ENCODE measurements at regions not wholly inside any gene's neighbourhood (a gene's known extent, or its start where the extent isn't known, plus 50 kb on each side); places are given as distances from the start of the nearest gene placed in this dataset.

DNA sequence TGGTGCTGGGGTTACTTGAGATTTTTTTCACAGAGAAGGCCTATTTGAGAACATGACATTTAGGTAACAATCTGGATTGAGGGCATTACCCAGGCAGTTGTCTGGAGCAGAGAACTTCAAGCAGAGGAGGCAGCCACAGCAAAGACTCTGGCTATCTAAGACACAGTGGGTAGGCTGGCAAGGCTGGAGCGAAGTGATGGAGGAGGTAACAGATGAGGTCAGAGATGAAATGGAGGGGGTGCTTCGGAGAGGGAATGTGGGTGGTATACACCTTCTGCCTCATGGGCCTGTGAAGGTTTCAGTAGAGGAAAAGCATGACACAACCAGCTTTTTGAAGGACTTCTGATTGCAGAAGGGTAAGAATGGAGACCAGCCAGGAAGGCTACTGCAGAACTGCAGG is 65.9 kb downstream of the TMEM174 start:
- DNase-seq, result no peak
- H3K27me3 ChIP-seq, result peaks cover 0 to 72% (median 29%) of the 10 kb centered on the region in 3 donors
- 92 to 95% (median 92%) methylated on average over 2 of the region's 2 CpGs for WGBS, 5 donors
- no peak overlapping the region for H3K4me3 ChIP-seq
- intact Hi-C loops (cut with DNase I; ENCODE audit: low total_unique reads), result no loop called here
- H3K36me3 ChIP-seq, result no peaks in the 10 kb centered on the region
- H3K9me3 ChIP-seq, result no peaks in the 10 kb centered on the region
- TF ChIP-seq POLR2AphosphoS5 (IDR thresholded peaks at IDR 0.05) (no peak), EP300 (IDR thresholded peaks at IDR 0.05) (no peak), POLR2A (IDR thresholded peaks at IDR 0.05) (no peak)
- TF ChIP-seq, protein P1, sequence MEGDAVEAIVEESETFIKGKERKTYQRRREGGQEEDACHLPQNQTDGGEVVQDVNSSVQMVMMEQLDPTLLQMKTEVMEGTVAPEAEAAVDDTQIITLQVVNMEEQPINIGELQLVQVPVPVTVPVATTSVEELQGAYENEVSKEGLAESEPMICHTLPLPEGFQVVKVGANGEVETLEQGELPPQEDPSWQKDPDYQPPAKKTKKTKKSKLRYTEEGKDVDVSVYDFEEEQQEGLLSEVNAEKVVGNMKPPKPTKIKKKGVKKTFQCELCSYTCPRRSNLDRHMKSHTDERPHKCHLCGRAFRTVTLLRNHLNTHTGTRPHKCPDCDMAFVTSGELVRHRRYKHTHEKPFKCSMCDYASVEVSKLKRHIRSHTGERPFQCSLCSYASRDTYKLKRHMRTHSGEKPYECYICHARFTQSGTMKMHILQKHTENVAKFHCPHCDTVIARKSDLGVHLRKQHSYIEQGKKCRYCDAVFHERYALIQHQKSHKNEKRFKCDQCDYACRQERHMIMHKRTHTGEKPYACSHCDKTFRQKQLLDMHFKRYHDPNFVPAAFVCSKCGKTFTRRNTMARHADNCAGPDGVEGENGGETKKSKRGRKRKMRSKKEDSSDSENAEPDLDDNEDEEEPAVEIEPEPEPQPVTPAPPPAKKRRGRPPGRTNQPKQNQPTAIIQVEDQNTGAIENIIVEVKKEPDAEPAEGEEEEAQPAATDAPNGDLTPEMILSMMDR (IDR thresholded peaks at IDR 0.05), result no peak
- no peak overlapping the region for H3K27ac ChIP-seq
- peaks cover 2 to 7% (median 6%) of the 10 kb centered on the region in 4 donors for H3K4me1 ChIP-seq

DNA sequence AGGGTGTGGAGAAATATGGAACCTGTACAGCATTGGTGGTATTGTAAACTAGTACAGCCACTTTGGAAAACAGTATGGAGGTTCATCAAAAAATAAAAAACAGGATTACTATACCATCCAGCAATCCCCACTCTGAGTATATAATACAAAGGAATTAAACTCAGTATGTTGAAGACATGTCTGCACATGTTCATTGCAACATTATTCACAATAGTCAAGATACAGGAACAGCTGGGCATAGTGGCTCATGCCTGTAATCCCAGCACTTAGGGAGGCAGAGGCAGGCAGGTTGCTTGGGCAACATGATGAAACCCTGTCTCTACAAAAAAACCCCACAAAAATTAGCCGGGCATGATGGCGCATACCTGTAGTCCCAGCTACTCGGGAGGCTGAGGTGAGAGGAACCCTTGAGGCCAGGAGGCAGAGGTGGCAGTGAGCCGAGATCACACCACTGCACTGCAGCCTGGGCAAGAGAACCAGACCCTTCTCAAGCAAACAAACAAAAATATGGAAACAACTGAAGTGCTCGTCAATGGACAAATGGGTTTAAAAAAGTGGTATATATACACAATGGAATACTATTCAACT is 63.6 kb downstream of the TMEM174 start:
- Histone ChIP-seq H3K9me3 (no peaks in the 10 kb centered on the region), H3K36me3 (no peaks in the 10 kb centered on the region), H3K27me3 (peaks cover 14 to 85% (median 47%) of the 10 kb centered on the region in 3 donors), H3K27ac (no peak overlapping the region), H3K4me1 (peaks cover 21 to 28% (median 26%) of the 10 kb centered on the region in 4 donors), H3K4me3 (no peak overlapping the region)
- TF ChIP-seq, protein P1 (IDR thresholded peaks at IDR 0.05), result no peak
- TF ChIP-seq EP300 (IDR thresholded peaks at IDR 0.05) (no peak), POLR2AphosphoS5 (IDR thresholded peaks at IDR 0.05) (no peak), POLR2A (IDR thresholded peaks at IDR 0.05) (no peak)
- intact Hi-C loops (cut with DNase I; ENCODE audit: low total_unique reads), result no loop called here
- 81 to 91% (median 84%) methylated on average over 5 of the region's 5 CpGs for WGBS, 5 donors
- DNase-seq, result no peak

DNA sequence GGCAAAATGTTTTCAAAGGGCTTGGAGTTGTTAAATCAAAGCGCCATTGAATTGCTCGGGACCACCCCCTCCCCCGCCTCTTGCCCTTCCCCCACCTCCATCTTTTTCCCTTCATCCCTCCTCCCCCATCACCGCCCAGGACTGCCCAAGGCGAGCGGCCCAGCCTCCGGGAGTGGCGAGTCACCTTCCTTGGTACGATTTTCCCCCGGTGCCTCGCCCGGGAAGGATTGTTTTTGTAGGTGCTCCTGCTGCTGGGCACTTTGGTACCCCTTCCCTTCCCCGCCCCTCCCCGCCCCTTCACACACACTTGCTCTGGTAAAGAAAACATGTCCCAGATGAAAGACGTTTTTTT is 61.2 kb downstream of the TMEM174 start:
- DNase-seq, result peak in 1 of 2 donors; percentile 18
- peaks cover 21 to 37% (median 31%) of the 10 kb centered on the region in 4 donors for H3K4me1 ChIP-seq
- TF ChIP-seq POLR2AphosphoS5 (IDR thresholded peaks at IDR 0.05), result no peak
- TF ChIP-seq EP300 (IDR thresholded peaks at IDR 0.05), result no peak
- TF ChIP-seq, protein P1 (IDR thresholded peaks at IDR 0.05), result no peak
- TF ChIP-seq POLR2A (IDR thresholded peaks at IDR 0.05), result no peak
- H3K27ac ChIP-seq, result no peak overlapping the region
- intact Hi-C loops (cut with DNase I; ENCODE audit: low total_unique reads), result no loop called here
- WGBS, 5 donors, result 6 to 9% (median 8%) methylated on average over 13 to 15 of the region's 15 CpGs
- H3K27me3 ChIP-seq, result peaks cover 28 to 87% (median 70%) of the 10 kb centered on the region in 3 donors
- H3K36me3 ChIP-seq, result no peaks in the 10 kb centered on the region
- H3K4me3 ChIP-seq, result peak overlapping the region; percentile 43 to 54 (median 44)
- no peaks in the 10 kb centered on the region for H3K9me3 ChIP-seq

DNA sequence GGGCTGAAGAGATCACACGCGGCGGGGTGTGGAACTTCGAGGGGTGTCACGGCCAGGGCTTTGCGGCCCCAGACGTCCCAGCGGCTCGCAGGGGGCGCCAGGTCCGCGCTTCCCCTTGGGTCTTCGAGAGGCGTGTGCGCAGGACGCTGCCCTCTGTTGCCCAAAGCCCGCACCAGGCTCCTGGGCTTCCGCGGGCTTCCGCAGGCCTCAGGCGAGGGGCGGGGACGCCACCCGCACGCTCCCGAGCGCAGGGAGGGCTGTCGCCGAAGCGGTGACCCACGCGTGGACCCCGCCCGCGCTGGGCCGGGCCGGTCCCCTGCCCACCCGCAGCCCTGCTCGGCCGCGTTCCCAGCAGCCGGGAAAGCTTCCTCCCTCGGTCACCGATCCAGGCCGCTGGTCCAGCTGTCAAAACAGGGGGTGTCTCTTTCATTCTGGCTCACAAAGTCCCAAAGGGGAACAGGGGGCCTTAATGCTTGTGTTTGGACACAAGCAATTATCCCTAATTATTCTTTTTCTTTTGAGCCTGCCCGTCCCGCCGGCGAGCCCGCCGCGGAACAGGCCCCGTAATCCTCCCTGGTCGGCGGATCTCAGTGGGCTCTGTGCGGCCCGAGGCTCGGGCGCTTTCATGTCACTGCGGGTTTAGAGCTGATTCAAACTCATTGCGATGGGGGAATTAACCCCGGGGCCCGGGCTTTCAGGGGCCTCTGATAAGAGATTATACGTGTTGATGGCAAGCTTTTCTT is 60.6 kb downstream of the TMEM174 start:
- DNase-seq, result peak in 1 of 2 donors; percentile 63
- 2 to 7% (median 4%) methylated on average over 25 to 64 of the region's 64 CpGs for WGBS, 5 donors
- peak overlapping the region; percentile 43 to 54 (median 44) for H3K4me3 ChIP-seq
- peaks cover 28 to 87% (median 71%) of the 10 kb centered on the region in 3 donors for H3K27me3 ChIP-seq
- no peak overlapping the region for H3K27ac ChIP-seq
- intact Hi-C loops (cut with DNase I; ENCODE audit: low total_unique reads), result no loop called here
- no peaks in the 10 kb centered on the region for H3K9me3 ChIP-seq
- H3K4me1 ChIP-seq, result peaks cover 21 to 37% (median 31%) of the 10 kb centered on the region in 4 donors
- TF ChIP-seq, protein P1 (IDR thresholded peaks at IDR 0.05), result no peak
- no peak for TF ChIP-seq POLR2AphosphoS5 (IDR thresholded peaks at IDR 0.05)
- H3K36me3 ChIP-seq, result no peaks in the 10 kb centered on the region

Measured in stomach (tissue), 8 donors.